Activated T-cell treated with anti-CD3 and anti-CD28 coated beads, Interleukin-2, amount 50 U/mL, for 1 hour (primary cell): ENCODE measurements at regions not wholly inside any gene's neighbourhood (a gene's known extent, or its start where the extent isn't known, plus 50 kb on each side); places are given as distances from the start of the nearest gene placed in this dataset.
"Not testable (repeated sequence)": the region's sequence is repeated elsewhere in the genome, so short reads cannot be mapped to it uniquely, and the experiment has no call there.

Experiments
- DNase-seq: peaks from one replicate; pipeline ENCODE4 v3.0.0-alpha.2; 2020

GRCh38 chr1:144026022-144026421, 54.2 kb upstream of the FAM72C start:
- not testable (repeated sequence) for DNase-seq

DNA sequence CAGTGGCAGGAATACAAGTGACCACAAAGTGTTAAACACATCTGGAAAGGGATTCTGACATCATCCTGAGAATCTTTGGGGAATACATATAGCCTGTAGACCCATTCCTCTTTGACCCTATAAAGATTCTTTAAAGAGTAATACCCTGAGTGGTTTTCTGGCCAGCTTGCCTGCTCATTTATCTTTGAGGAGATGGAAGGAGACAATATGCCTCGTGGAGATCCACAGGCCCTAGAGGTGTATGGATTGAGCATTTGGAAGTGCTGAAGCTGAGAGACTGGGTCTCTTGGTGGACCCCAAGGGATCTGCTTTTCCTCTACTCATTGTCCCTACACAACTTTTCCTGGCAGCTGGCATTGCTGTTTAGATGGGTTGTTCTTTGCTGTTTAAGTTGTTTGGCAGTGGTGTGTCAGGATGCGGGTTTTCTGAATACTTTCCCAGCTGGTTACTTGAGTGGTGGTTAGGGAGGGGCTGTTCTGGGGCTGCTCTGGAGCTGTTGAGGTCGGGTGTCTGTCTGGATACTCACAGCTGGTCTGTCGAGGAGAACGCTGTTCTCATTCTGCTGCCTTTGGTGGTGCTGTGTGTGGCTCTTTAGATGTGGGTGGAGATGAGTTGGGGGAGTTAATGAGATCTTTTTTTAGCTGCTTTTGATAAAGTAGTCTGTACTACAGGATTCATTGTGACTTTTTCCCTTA, 50.1 kb upstream of the FAM72C start:
- DNase-seq, result not testable (repeated sequence)
